DMS79 (cell line): ENCODE measurements at regions not wholly inside any gene's neighbourhood (a gene's known extent, or its start where the extent isn't known, plus 50 kb on each side); places are given as distances from the start of the nearest gene placed in this dataset.
"Not testable (repeated sequence)": the region's sequence is repeated elsewhere in the genome, so short reads cannot be mapped to it uniquely, and the experiment has no call there.

ENCODE experiments used
- DNase-seq: peaks from one replicate; lab custom pipeline; 2025; lab: John Stamatoyannopoulos, UW

DNA sequence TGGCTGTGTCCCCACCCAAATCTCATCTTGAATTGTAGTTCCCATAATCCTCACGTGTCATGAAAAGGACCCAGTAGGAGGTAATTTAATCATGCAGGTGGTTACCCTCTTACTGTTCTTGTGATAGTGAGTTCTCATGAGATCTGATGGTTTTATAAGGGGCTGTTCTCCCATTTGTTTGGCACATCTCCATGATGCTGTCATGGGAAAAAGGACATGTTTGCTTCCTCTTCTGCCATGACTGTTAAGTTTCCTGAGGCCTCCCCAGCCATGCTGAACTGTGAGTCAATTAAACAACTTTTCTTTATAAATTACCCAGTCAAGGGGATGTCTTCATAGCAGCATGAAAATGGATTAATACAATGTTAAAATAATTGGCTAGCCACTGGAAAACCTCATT, 243.3 kb upstream of the MKLN1 start:
- not testable (repeated sequence) for DNase-seq

DNA sequence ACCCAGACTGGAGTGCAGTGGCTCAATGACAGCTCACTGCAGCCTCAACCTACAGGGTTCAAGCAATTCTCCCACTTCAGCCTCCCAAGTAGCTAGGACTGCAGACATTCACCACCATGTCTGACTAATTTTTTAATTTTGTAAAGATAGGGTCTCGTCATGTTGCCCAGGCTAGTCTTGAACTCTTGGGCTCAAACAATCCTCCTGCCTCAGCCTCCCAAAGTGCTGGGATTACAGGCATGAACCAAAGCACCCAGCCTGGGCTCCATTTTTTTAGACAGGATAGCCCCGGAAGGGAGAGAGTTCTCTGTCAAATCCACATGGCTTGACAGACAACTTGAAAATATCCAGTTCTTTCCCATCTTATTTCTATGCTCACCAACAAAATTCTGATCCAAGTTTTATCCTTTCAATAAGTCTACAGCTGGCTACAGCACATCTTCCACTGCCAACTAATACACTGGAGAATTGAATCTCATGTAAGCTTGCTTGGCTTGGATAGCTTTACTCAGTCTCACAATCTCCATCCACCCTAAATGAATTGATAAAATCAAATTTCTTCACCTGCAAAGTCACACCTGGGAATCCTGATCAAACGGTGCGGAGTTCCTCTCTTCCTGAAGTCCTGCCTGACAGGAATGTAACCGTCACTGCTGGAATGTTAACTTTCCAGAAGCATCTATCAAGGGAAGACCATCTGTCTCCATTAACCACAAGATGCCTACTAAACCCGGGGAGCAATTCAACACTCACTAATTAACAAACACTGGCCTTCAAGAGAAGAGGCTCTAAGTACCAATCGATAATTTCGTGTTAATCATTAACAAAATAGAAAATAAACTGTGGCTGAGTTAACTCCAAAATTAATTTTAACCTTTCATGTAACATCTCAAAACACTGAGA, 239.7 kb upstream of the MKLN1 start:
- no peak for DNase-seq

DNA sequence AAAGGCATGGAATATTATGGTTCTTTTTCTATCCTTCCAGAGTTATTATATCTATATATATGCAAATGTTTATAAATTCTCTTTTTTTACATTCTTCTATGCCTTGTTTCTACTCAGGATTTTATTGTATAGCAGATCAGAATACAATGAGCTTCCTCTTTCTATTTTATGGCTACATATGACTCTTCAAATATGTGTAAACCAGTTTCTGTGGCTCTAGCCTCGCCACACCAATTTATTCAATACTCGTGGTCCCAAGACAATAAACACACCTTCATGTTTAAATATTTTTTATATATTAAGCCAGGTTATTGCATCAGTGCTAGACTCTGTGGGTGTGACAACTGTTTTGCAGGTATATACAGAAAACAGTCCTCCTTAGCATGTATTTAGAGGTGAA, 237.5 kb upstream of the MKLN1 start:
- no peak for DNase-seq

DNA sequence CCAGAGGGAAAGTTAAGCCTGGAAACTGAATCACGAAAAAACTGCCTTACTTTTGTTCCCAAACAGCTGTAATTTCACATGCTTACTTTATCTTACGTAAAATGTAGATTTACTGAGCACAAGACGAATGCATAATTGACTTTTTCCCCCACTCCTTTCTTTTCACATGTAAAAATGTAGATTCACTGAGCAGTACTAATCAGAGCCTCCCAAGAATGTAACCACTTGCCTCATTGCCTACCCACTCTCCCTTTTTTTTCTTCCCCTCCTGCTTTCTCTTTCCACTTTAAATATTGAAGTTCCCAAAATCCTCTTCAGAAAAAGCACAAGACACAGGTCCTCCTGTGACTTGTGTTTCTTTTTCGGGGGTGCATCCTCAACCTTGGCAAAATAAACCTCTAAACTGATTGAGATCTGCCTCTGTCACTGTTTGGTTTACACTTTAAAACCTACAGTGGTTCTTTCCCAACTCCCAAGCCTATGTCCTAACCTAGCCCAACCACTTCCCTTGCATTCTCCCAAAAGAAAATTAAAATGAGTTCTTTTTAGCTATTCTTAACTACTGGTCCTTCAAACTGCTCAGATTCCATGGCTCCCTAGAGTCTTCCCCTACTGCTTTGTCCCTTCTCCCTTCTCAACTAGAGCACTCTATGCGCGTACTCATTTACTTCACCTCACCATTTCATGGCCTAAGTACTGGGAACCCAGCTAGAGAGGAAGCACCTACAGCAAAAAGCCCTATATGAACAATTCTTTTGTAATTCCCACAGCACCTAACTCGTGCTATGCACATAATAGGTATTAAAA, 236.6 kb upstream of the MKLN1 start:
- DNase-seq: no peak

DNA sequence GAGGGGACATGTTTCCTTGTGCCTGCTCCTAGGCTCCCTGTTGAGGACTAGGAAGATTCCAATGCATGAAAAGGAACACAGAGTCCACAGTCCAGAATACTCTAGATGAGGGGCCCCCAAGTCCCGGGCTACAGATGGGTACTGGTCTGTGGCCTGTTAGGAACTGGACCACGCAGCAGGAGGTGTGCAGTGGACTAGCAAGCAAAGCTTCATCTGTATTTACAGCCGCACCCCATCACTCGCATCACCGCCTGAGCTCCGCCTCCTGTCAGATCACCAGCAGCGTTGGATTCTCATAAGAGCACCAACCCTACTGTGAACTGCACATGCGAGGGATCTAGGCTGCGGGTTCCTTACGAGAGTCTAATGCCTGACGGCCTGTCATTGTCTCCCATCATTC, 233.0 kb upstream of the MKLN1 start:
- no peak for DNase-seq

DNA sequence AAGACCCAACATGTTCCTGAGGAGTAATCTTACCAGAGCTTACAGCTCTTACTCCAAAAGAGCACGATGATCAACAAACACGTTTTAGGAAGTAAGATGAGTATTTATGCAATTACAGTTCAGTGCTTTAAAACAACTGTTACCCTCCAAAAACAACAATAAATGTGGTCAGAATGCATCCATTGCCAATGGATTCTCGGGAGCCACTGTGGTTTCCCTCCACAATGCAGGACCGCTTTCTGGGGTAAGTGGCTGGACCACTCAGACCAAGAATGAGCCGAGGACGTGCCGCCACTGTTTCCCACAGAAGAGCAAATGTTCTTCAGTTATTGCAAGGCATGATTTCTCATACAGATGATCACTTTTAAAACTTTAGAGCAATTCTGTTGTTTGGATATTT, 232.3 kb upstream of the MKLN1 start:
- no peak for DNase-seq

DNA sequence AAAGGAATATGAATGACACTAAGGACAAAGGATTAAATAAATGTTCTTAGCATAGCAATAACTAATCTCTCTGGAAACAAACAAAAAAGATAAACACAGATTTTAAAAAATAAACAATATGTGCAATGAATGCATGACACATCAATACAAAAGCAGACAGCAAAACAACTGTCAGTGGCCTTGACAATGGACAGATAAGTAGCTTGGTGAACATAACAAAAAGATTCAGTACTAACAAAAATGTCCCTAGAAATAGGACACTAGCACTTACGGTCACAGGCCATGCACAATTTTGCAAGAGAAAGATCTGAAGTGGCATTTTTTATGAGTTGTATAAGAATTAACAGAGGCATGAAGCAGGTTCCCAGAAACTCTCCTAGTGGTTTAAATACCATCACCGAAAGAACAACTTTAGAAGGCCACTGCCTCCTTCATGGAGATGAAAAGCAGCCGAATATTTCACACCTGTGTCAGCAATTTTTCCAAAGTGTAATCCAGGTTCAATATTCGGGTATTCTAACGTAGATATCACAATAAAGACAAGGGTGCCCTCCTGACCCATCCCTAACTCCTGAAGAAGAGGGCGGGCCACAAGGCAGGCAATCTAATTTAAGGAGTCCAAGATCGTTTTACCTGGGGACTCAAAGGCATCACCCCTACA, 231.3 kb upstream of the MKLN1 start:
- DNase-seq: no peak

DNA sequence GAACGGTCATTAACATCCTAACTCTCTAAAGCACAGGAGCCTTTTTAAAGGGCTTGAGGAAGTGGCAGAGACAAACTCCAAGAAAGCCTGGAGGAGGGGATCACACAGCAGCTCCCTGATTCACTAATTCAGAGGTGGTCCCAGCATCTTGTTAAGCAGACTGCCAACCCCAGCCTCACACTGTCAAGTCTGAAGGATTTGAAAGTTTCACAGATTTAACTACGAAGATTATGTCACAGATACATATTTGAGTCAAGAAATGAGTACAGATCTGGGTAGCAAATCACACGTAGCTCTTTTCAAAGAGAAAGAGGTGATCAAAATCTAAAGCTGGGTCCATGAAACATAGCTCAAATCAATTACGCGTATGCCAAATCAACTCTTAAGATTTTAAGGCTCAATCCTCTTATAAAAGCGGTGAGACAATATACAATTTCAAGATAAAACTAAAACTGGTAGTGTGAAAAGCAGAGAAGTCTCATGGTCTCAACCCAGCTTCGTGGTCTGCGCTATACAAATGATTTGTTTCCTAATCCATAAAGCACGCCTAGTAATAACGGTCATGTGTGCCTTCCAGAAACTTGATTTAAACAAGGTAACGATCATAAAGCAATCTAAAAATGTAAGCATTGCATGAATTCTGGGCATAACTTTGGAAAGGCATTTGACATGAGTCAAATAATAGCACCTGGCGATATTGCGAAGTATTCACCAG, 229.9 kb upstream of the MKLN1 start:
- DNase-seq: no peak

DNA sequence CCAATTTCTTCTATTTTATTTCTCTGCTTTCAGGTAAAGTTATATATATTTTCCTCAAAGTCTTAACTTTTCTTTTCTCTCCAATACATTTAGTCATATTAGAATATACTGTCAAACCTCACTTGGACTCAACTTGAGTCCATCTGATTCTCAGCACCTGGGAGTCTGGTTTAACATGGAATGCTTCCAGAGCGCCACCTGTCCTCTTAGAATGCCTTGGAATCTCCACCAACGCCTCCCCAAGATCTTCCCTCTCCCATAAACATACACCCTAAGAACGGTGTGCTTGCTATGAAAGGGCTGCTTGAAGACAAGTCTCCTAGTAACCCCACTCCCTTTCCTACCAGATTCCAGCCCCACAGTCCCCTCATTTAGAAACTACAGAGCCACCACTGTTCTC, 229.1 kb upstream of the MKLN1 start:
- no peak for DNase-seq

DNA sequence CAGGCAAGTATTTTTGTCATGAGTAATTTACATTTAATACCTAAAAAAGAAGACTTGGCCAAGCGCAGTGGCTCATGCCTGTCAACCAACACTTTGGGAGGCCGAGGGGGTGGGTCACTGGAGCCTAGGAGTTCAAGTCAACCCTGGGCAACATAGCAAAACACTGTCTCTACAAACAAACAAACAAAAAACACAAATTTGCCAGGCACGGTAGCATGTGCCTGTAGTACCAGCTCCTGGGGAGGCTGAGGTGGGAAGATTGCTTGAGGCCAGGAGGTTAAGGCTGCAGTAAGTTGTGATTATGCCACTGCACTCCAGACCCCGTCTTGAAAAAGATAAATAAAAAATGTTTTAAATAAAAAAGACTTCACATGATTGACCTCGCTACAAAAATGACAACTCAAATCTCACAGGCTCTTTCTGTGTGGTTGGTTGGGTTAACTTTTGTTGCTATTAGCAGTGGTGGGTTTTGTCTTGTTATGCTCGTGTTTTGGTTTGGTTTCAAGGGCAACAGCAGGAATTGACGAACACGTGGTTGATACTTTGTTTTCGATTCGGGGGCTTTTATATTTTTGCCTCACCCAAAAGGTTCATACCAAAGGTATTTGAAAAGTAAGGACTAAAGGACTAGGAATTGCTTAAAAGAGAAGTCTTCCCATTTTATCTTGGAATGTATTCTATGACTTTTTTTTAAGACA, 227.2 kb upstream of the MKLN1 start:
- DNase-seq: no peak

DNA sequence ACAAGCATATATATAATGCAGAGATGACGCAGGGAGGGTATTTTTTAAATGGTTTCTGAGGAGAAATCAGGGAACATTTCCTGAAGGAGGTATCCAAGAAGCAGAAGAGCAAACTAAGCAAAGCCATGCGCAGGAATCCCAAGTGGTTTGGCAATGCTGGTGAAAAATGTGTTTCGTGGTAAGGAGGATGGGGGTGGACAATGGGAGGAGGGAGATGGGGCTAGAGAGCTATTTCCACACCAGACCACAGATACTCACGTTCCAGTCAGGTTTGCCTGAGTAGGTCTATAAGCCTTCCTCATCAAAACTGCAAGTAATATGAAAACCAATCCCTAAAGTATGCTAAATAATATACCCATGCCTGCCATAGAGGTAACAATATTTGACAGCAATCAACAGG, 223.7 kb upstream of the MKLN1 start:
- DNase-seq: no peak

DNA sequence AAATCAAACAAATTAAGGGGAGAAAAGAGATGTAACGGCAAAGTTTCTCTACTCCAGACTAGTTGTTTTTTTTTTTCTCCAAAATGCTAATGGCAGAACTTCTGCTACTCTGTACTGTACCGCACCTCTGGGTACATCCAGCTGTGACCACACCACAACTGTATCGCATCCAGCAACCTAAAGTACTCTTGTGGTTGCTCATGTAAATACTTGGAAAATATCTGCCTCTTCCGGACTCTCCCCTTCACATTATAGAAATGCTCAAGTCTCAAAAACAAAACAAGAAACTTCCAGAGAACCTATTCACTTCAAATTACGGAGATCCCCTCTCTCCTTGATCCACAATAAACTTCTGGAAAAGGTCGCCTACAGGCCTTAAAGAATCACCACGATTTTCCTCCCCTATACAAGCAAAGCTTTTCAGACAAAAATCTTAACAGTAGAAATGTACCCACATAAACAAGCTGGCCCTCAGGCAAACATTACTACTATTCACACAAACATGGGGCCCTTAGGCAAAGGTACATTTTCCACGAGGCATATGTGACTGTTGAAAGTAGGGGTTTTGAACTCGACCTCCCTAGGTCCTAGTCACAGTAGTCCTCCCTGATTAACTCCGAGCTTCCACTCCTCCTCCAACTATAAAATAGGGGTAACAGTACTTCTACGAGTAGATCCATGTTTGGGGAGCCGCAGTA, 222.9 kb upstream of the MKLN1 start:
- no peak for DNase-seq

DNA sequence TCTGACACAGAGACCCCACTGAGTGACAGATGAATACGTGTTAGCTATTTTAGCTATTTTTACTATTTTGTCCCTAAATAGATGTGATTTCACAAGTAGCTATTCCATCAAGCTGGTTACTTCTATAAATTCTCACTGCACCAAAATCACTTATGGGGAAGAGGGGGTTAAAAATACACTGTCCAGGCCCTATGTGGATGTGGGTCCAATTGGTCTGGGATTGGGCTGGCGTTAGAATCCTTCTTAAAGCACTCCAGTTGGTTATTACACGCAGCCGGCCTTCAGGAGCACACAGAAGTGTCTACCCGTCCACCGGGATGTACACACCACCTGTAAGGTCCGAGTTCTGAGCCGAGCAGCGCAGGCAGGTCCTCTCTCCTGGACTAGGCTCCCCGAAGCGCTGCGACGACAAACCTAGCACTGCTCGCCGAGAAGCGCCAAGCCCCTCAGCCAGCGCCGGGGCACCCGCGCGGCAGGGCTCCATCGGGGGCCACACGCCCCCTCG, 222.3 kb upstream of the MKLN1 start:
- no peak for DNase-seq

DNA sequence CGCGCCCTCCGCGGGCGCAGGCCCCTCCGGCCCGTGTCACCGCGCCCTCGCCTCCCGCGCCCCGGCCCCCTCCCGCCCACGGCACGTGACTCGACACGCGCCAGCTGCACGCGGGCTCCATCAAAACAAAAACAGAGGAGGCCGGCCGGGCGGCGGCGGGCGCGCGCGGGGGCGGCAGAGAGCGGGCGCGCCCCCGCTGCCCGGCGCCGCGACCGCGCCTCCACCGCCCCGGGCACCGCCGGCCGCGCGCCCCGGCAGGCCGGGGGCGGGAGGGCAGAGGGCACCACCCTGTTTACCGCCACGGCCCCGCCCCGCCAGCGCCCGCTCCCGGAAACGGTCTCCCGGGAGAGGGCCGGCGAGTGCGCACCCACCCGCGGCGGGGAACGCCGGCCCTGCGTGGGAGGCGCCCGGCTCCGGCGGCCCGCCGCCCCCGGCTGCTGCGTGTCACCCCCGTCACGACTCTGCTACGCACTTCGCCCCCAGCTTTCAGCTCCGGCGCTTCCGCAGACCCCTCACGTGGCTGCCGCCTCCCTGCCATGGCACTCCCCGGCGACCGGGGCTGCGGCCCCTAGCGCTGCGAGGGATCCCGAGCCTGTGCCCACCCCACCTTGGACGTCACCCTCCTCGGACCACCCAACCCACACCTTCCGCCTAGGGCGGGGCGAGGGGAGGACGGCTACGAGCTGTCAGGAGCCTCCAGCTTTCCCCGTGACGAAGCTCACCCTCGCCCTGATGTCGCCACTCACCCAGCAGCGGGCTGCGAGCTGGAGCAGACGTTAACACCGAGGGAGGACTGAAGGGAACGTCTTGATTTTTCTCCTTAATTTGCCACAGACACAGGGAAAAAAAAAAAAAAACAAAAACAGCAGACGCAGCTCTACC, 221.6 kb upstream of the MKLN1 start:
- DNase-seq: no peak

DNA sequence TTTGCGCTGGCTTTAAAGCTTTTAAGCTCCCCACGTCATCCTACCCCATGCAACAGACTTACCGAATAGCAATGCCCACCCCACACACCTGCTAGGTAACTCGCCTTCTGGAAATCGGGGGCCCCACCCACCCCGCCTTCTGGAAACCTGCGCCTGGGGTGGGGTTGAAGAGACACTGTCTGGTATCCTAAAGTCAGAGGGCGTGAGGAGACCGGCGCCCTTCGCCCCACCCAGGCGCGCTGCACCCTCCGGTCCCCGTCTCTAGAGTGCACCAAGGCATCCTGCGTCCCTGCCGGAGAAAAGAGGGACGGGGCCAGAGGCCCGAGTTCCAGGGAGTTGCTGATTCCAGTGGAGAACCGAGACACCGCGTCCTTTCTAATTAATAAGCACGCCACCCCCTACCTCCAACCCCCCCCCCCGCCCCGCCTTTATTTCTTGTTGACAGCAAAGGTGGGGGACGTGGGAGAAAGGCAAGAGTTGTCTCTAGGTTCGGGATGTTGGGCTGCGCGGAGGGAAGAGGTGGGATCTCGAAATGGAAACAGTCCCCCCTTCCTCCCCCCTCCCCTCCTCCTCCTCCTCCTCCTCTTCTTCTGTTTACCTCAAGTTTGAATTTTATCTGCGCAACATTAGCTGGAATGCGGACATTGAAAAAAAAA, 220.9 kb upstream of the MKLN1 start:
- no peak for DNase-seq

DNA sequence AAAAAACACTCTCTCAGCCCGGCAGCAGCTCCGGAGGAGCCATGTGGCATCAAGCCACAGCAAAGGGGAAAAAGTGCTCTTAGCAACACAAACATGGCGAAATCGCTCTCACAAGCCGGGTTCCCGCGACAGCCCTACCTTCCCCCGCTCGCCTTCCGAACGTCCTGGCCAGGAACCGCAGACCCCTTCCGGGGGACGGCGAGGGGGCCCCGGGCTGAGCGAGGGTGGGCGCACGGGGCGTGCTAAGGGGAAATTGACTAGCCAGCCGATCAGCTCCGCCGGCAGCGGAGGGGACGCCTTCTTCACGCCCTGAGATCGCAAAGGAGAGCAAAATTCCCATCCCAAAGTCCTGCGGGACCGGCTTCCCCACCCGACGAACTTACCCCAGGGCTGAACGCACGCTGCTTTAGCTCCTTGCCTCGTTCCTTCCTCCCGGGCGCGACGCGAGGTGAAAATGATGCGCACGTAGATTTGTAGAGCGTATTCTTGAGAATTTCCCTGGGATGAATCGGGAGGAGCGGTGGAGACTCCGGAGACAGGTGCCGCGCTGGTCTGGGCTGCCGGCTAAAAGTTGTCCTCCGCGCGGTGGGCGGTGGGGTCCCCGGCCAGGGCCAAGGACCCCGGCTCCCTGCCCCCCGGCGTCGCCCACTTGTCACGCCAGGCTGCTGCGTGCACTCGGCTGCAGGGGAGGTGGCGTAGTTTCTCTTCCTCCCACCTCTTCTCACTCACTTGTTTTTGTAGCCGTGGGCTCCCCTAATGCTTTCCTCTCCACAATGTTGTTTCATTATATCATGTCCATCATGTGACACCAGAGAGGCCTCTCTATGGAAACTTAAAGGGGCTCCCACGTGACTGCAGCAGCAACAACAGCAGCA, 220.1 kb upstream of the MKLN1 start:
- DNase-seq: peak; percentile 40

DNA sequence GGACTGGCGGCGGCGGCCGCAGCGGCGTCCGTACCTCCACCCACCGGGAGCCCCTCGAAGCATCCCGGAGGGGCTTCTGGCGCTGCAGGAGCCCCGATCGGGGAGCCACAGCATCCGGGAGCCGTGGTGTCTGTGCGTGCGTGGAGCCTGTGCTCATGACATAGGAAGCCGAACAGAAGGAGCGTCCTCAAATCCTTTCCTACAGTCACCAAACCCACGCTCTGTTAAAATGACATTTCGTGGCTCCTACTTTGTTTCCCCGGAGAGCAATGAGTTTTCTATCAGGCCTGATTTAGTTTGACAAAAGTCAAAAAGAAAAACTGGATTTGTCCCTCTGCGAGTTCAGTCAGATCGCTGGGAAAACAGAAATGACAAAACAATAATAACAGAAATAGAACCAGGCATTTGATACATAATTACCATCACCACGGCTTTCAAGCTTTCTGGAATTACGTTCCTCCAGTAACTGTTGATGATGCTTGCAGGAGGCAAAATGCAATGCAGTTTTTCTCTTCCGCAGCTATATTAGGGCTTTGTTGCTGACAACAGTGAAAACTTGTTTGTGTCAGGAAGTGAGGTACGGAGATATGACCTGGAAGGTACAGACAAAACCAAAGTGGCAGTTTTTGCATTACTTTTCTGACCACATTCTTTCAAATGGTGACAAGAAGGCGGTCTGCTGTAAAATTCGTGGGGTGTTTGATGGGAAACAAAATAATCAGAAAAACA, 219.3 kb upstream of the MKLN1 start:
- no peak for DNase-seq
